IMR-90 (cell line): ENCODE measurements at regions not wholly inside any gene's neighbourhood (a gene's known extent, or its start where the extent isn't known, plus 50 kb on each side); places are given as distances from the start of the nearest gene placed in this dataset.

ENCODE experiments used
- ATAC-seq: fragments of 200-7000 bp; cut with Tn5 transposase; 2 replicates; pipeline ENCODE4 v1.9.1; 2020; ENCODE audit warnings: low read depth, mild to moderate bottlenecking, moderate library complexity
- BruUV-seq: library from RNA; stranded (reverse); fragments of 400-500 nt; replicated peaks from 2 replicates; lab custom pipeline; 2021; lab: Mats Ljungman, UMichigan
- CTCF ChIA-PET: fragments of 300-600 bp; formaldehyde crosslinking; extraction: SDS; loops from one replicate; lab custom pipeline; 2021; ENCODE audit warnings: antibody characterized with exemption; lab: Yijun Ruan, JAX
- POLR2A ChIA-PET: fragments of 300-600 bp; sonication (Branson Sonifier 250); formaldehyde crosslinking; loops from one replicate; lab custom pipeline; 2022; ENCODE audit warnings: antibody characterized with exemption; ENCODE audit not compliant: unreplicated experiment; lab: Charles Lee
- DNase-seq: peaks from one replicate; pipeline ENCODE4 v3.0.0; 2013
- H2AFZ ChIP-seq: replicated peaks from 2 replicates; pipeline ENCODE3; 2013; ENCODE audit warnings: low read length, mild to moderate bottlenecking; ENCODE audit not compliant: poor library complexity
- H2AK5ac ChIP-seq: 2 replicates; pipeline ENCODE4 v1.6.1; 2013; ENCODE audit warnings: low read depth, low read length, inconsistent platforms
- H2AK9ac ChIP-seq: replicated peaks from 2 replicates; pipeline ENCODE3; 2013; ENCODE audit warnings: mild to moderate bottlenecking, low read depth, low read length, moderate library complexity; ENCODE audit not compliant: poor library complexity
- H2BK120ac ChIP-seq: 2 replicates; pipeline ENCODE4 v1.6.1; 2013; ENCODE audit warnings: low read depth, low read length, inconsistent platforms
- H2BK15ac ChIP-seq: 3 replicates; pipeline ENCODE4 v1.6.1; 2013; ENCODE audit warnings: low read depth, low read length, inconsistent platforms
- H2BK20ac ChIP-seq: 2 replicates; pipeline ENCODE4 v1.6.1; 2013; ENCODE audit warnings: low read depth, mild to moderate bottlenecking, inconsistent platforms, low read length, moderate library complexity
- H2BK5ac ChIP-seq: 2 replicates; pipeline ENCODE4 v1.6.1; 2013; ENCODE audit warnings: mild to moderate bottlenecking, low read depth, low read length, inconsistent platforms; ENCODE audit not compliant: poor library complexity, severe bottlenecking
- H3K14ac ChIP-seq: replicated peaks from 2 replicates; pipeline ENCODE4 v1.6.1; 2013; ENCODE audit warnings: low read depth, low read length, inconsistent platforms
- H3K18ac ChIP-seq: 2 replicates; pipeline ENCODE4 v1.6.1; 2013; ENCODE audit warnings: low read depth, low read length, control low read depth
- H3K23ac ChIP-seq: 2 replicates; pipeline ENCODE4 v1.6.1; 2013; ENCODE audit warnings: low read depth, low read length, inconsistent platforms
- H3K27ac ChIP-seq: 2 replicates; pipeline ENCODE4 v1.5.1; 2013; ENCODE audit warnings: mild to moderate bottlenecking, control low read depth, low read length; ENCODE audit not compliant: insufficient read depth
- H3K27me3 ChIP-seq: 2 replicates; pipeline ENCODE4 v1.6.1; 2013; ENCODE audit warnings: low read length; ENCODE audit not compliant: control insufficient read depth, insufficient read depth
- H3K36me3 ChIP-seq: 2 replicates; pipeline ENCODE4 v1.6.1; 2013; ENCODE audit warnings: low read length, mixed read lengths; ENCODE audit not compliant: control insufficient read depth, insufficient read depth
- H3K4ac ChIP-seq: 2 replicates; pipeline ENCODE4 v1.6.1; 2013; ENCODE audit warnings: low read depth, low read length, inconsistent platforms
- H3K4me1 ChIP-seq: 2 replicates; pipeline ENCODE4 v1.6.1; 2013; ENCODE audit warnings: low read length, mixed read lengths; ENCODE audit not compliant: control insufficient read depth, insufficient read depth
- H3K4me2 ChIP-seq: 2 replicates; pipeline ENCODE4 v1.6.1; 2013; ENCODE audit warnings: low read depth, mild to moderate bottlenecking, control low read depth, low read length, moderate library complexity
- H3K4me3 ChIP-seq: 2 replicates; pipeline ENCODE4 v1.5.1; 2013; ENCODE audit warnings: low read depth, mild to moderate bottlenecking, control low read depth, low read length, moderate library complexity; ENCODE audit not compliant: insufficient read depth
- H3K56ac ChIP-seq: 2 replicates; pipeline ENCODE4 v1.6.1; 2013; ENCODE audit warnings: low read length, inconsistent platforms; ENCODE audit not compliant: insufficient read depth; ENCODE audit errors: extremely low read depth
- H3K79me1 ChIP-seq, 2 experiments: 2 replicates each; pipeline ENCODE4 v1.6.1; 2013; ENCODE audit warnings: low read length in 2 of 2, inconsistent platforms in 1 of 2, low read depth in 1 of 2
- H3K9ac ChIP-seq: 2 replicates; pipeline ENCODE4 v1.6.1; 2013; ENCODE audit warnings: low read depth, low read length, control low read depth
- H3K9me1 ChIP-seq: 2 replicates; pipeline ENCODE4 v1.6.1; 2013; ENCODE audit warnings: low read length, inconsistent platforms; ENCODE audit not compliant: insufficient read depth
- H3K9me3 ChIP-seq: 2 replicates; pipeline ENCODE4 v1.6.1; 2013; ENCODE audit warnings: low read length; ENCODE audit not compliant: control insufficient read depth, insufficient read depth
- H4K20me1 ChIP-seq: 2 replicates; pipeline ENCODE4 v1.6.1; 2013; ENCODE audit warnings: low read length, inconsistent platforms; ENCODE audit not compliant: insufficient read depth
- H4K5ac ChIP-seq: 2 replicates; pipeline ENCODE4 v1.6.1; 2013; ENCODE audit warnings: mild to moderate bottlenecking, low read depth, low read length, control low read depth
- H4K8ac ChIP-seq, 2 experiments: 2 replicates each; pipeline ENCODE4 v1.6.1; 2013; ENCODE audit warnings: low read depth in 2 of 2, low read length in 2 of 2, control low read depth in 1 of 2, inconsistent platforms in 1 of 2
- H4K91ac ChIP-seq: 2 replicates; pipeline ENCODE4 v1.6.1; 2013; ENCODE audit warnings: low read depth, low read length, inconsistent platforms; ENCODE audit not compliant: insufficient read depth
- CEBPB ChIP-seq: IDR thresholded peaks from 2 replicates; pipeline ENCODE4 v1.6.1; 2012; ENCODE audit warnings: low read depth, low read length, improper control_type of control experiment
- FOS ChIP-seq: fragments of 150-350 bp; IDR thresholded peaks from 2 replicates; pipeline ENCODE4 v1.6.1; 2016; ENCODE audit warnings: low read depth, low read length
- MAZ ChIP-seq: IDR thresholded peaks from 2 replicates; pipeline ENCODE4 v1.6.1; 2012; ENCODE audit warnings: low read depth, mild to moderate bottlenecking, low read length, improper control_type of control experiment, moderate library complexity, borderline replicate concordance
- MXI1 ChIP-seq: IDR thresholded peaks from 2 replicates; pipeline ENCODE4 v1.6.1; 2012; ENCODE audit warnings: low read depth, mild to moderate bottlenecking, low read length, moderate library complexity, borderline replicate concordance
- RAD21 ChIP-seq: IDR thresholded peaks from 2 replicates; pipeline ENCODE4 v1.6.1; 2012; ENCODE audit warnings: low read length, improper control_type of control experiment
- RCOR1 ChIP-seq: IDR thresholded peaks from 2 replicates; pipeline ENCODE4 v1.6.1; 2012; ENCODE audit warnings: mild to moderate bottlenecking, low read length, improper control_type of control experiment; ENCODE audit not compliant: insufficient replicate concordance
- SMC3 ChIP-seq: fragments of 150-350 bp; IDR thresholded peaks from 2 replicates; pipeline ENCODE4 v1.6.1; 2016; ENCODE audit warnings: low read depth, mild to moderate bottlenecking, antibody characterized with exemption, low read length, moderate library complexity
- WGBS, 2 experiments: methylation state at CpG; one replicate each; pipeline versions ENCODE4 v1.1.5 to v1.1.7; 2013; ENCODE audit warnings: missing lambda C conversion rate in 2 of 2; ENCODE audit not compliant: insufficient read length in 1 of 2; ENCODE audit errors: extremely low coverage in 2 of 2; 5-methylcytosine and 5-hydroxymethylcytosine counted together
- dilution Hi-C: fragments of 300-500 bp; cut with HindIII; formaldehyde crosslinking; loops from one replicate; pipeline ENCODE4 v1.14.3; 2018; ENCODE audit warnings: low sequenced_read_pairs; ENCODE audit not compliant: unreplicated experiment
- in situ Hi-C: fragments of 300-500 bp; cut with MboI; formaldehyde crosslinking; loops from 3 replicates; pipeline ENCODE4 v1.14.3; 2019; ENCODE audit warnings: low sequenced_read_pairs, inconsistent platforms, mixed read lengths
- intact Hi-C: fragments of 100-400 bp; cut with micrococcal nuclease; formaldehyde crosslinking; loops from 2 replicates; pipeline ENCODE4 v1.10.0; 2022
- TF ChIP-seq, protein P1 (sequence below): fragments of 150-350 bp; IDR thresholded peaks from 2 replicates; pipeline ENCODE4 v1.6.1; 2016; ENCODE audit warnings: low read depth, mild to moderate bottlenecking, low read length, moderate library complexity, borderline replicate concordance

- TF ChIP-seq MAZ = no peak
- TF ChIP-seq RAD21 = no peak
- TF ChIP-seq FOS = no peak
- TF ChIP-seq SMC3 = no peak
- TF ChIP-seq CEBPB = no peak
- TF ChIP-seq RCOR1 = no peak
- TF ChIP-seq, protein P1, sequence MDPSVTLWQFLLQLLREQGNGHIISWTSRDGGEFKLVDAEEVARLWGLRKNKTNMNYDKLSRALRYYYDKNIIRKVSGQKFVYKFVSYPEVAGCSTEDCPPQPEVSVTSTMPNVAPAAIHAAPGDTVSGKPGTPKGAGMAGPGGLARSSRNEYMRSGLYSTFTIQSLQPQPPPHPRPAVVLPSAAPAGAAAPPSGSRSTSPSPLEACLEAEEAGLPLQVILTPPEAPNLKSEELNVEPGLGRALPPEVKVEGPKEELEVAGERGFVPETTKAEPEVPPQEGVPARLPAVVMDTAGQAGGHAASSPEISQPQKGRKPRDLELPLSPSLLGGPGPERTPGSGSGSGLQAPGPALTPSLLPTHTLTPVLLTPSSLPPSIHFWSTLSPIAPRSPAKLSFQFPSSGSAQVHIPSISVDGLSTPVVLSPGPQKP = no peak
- TF ChIP-seq MXI1 = no peak
- Histone ChIP-seq H4K20me1 (no peaks in the 10 kb centered on the region), H4K5ac (no peak overlapping the region), H3K79me1 (no peaks in the 10 kb centered on the region), H4K8ac (no peak overlapping the region), H3K56ac (no peak overlapping the region), H2BK20ac (no peak overlapping the region), H3K27me3 (peaks cover 3% of the 10 kb centered on the region), H2BK120ac (no peak overlapping the region), H3K18ac (no peak overlapping the region), H3K4me1 (no peaks in the 10 kb centered on the region; the same call in 1 of the 2 replicates), H3K4me2 (no peak overlapping the region), H2AK5ac (no peak overlapping the region), H2AK9ac (no peak overlapping the region), H2BK15ac (no peak overlapping the region), H2AFZ (no peak overlapping the region), H3K9me3 (no peaks in the 10 kb centered on the region), H3K14ac (no peak overlapping the region), H3K36me3 (no peaks in the 10 kb centered on the region), H4K91ac (no peak overlapping the region), H3K4ac (no peak overlapping the region), H3K27ac (no peak overlapping the region), H3K4me3 (no peak overlapping the region), H3K9ac (no peak overlapping the region), H2BK5ac (no peak overlapping the region), H3K9me1 (no peaks in the 10 kb centered on the region), H3K23ac (no peak overlapping the region)
- ChIA-PET CTCF (no interaction called here), POLR2A (no interaction called here)
- in situ Hi-C loops = no loop called here
- ATAC-seq (no peak), DNase-seq (no peak)
- no TSS peak for BruUV-seq
- 60% methylated on average over 1 of the region's 3 CpGs; no CpG with 5 or more reads in 1 of the 2 experiments for WGBS, 2 experiments
- intact Hi-C loops = no loop called here
- dilution Hi-C loops = no loop called here
These were observed 266.7 kb upstream of the CDYL start for GRCh38 chr6:4509506-4509905.
